ENCODE measurements at regions not wholly inside any gene's neighbourhood (a gene's known extent, or its start where the extent isn't known, plus 50 kb on each side); places are given as distances from the start of the nearest gene placed in this dataset.
A peak's percentile ranks its signal among the peaks of the same experiment; 100 is the strongest.

GRCh38 chr5:15447209-15447608 lies 52.8 kb upstream of the FBXL7 start:
- DNase-seq (ENCODE audit: low read depth) = no peak

GRCh38 chr5:15446552-15446951 lies 53.4 kb upstream of the FBXL7 start:
- DNase-seq (ENCODE audit: low read depth) = no peak

- no peak for DNase-seq (ENCODE audit: low read depth)
Measured at GRCh38 chr5:15442193-15442570, 57.8 kb upstream of the FBXL7 start.

GRCh38 chr5:15441433-15442192 lies 58.4 kb upstream of the FBXL7 start:
- DNase-seq (ENCODE audit: low read depth) = no peak

GRCh38 chr5:15440434-15440833 lies 59.5 kb upstream of the FBXL7 start:
- DNase-seq (ENCODE audit: low read depth) = no peak

GRCh38 chr5:15439801-15440200 lies 60.2 kb upstream of the FBXL7 start:
- DNase-seq (ENCODE audit: low read depth) = no peak

- no peak for DNase-seq (ENCODE audit: low read depth)
Measured at GRCh38 chr5:15433709-15434108, 66.3 kb upstream of the FBXL7 start.

GRCh38 chr5:15431923-15432322 lies 68.1 kb upstream of the FBXL7 start:
- DNase-seq (ENCODE audit: low read depth) = no peak

- peak; percentile 9 for DNase-seq (ENCODE audit: low read depth)
Measured at GRCh38 chr5:15425766-15426165, 74.2 kb upstream of the FBXL7 start.

GRCh38 chr5:15424769-15425168 lies 75.2 kb upstream of the FBXL7 start:
- DNase-seq (ENCODE audit: low read depth) = no peak

- DNase-seq (ENCODE audit: low read depth) = peak; percentile 13
Measured at GRCh38 chr5:15421921-15422412, 78.0 kb upstream of the FBXL7 start.

- DNase-seq (ENCODE audit: low read depth) = no peak
Measured at GRCh38 chr5:15421381-15421780, 78.6 kb upstream of the FBXL7 start.

- no peak for DNase-seq (ENCODE audit: low read depth)
Measured at GRCh38 chr5:15420201-15420600, 79.8 kb upstream of the FBXL7 start.

GRCh38 chr5:15417156-15417555 lies 82.8 kb upstream of the FBXL7 start:
- DNase-seq (ENCODE audit: low read depth) = no peak

- no peak for DNase-seq (ENCODE audit: low read depth)
Measured at GRCh38 chr5:15406478-15406877, 93.5 kb upstream of the FBXL7 start.

GRCh38 chr5:15393146-15393545 lies 106.8 kb upstream of the FBXL7 start:
- DNase-seq (ENCODE audit: low read depth) = no peak

GRCh38 chr5:15391704-15392397 lies 108.1 kb upstream of the FBXL7 start:
- DNase-seq (ENCODE audit: low read depth) = no peak

- DNase-seq (ENCODE audit: low read depth) = no peak
Measured at GRCh38 chr5:15388866-15389265, 111.1 kb upstream of the FBXL7 start.

- DNase-seq (ENCODE audit: low read depth) = no peak
Measured at GRCh38 chr5:15387931-15388524, 112.0 kb upstream of the FBXL7 start.

GRCh38 chr5:15386122-15386521 lies 113.9 kb upstream of the FBXL7 start:
- no peak for DNase-seq (ENCODE audit: low read depth)

GRCh38 chr5:15385553-15385952 lies 114.4 kb upstream of the FBXL7 start:
- DNase-seq (ENCODE audit: low read depth) = no peak

GRCh38 chr5:15385037-15385436 lies 114.9 kb upstream of the FBXL7 start:
- no peak for DNase-seq (ENCODE audit: low read depth)

- DNase-seq (ENCODE audit: low read depth) = no peak
Measured at GRCh38 chr5:15384581-15384980, 115.4 kb upstream of the FBXL7 start.

Measured in non-pigmented ciliary epithelial cell (primary cell).